ENCODE measurements at regions not wholly inside any gene's neighbourhood (a gene's known extent, or its start where the extent isn't known, plus 50 kb on each side); places are given as distances from the start of the nearest gene placed in this dataset.
"Not testable (repeated sequence)": the region's sequence is repeated elsewhere in the genome, so short reads cannot be mapped to it uniquely, and the experiment has no call there.

- H3K27ac ChIP-seq (ENCODE audit: low read depth, low read length) = no peak overlapping the region
- no peaks in the 10 kb centered on the region for H3K36me3 ChIP-seq (ENCODE audit: insufficient read depth, low read length)
- no peaks in the 10 kb centered on the region for H3K4me1 ChIP-seq (ENCODE audit: insufficient read depth, low read length)
- H3K9me3 ChIP-seq (ENCODE audit: insufficient read depth, low read depth, low read length) = 0 out of 2 replicates have a peak, but pooled peaks cover 9% of the 10 kb centered on the region
- H3K9ac ChIP-seq (ENCODE audit: low read depth, low read length) = no peak overlapping the region
- WGBS = 83% methylated on average over 1 of the region's 1 CpG
- H3K27me3 ChIP-seq (ENCODE audit: insufficient read depth, low read length) = no peaks in the 10 kb centered on the region
- no peak overlapping the region for H3K4me3 ChIP-seq (ENCODE audit: low read length)
These were observed 169.6 kb downstream of the MTERF1 start for GRCh38 chr7:91710881-91711280.

- peaks cover 6% of the 10 kb centered on the region; the same call in 1 of the 2 replicates for H3K4me1 ChIP-seq (ENCODE audit: insufficient read depth, low read length)
- H3K9ac ChIP-seq (ENCODE audit: low read depth, low read length) = no peak overlapping the region
- H3K27me3 ChIP-seq (ENCODE audit: insufficient read depth, low read length) = no peaks in the 10 kb centered on the region
- H3K36me3 ChIP-seq (ENCODE audit: insufficient read depth, low read length) = no peaks in the 10 kb centered on the region
- H3K4me3 ChIP-seq (ENCODE audit: low read length) = no peak overlapping the region
- H3K9me3 ChIP-seq (ENCODE audit: insufficient read depth, low read depth, low read length) = 0 out of 2 replicates have a peak, but pooled peaks cover 6% of the 10 kb centered on the region
- H3K27ac ChIP-seq (ENCODE audit: low read depth, low read length) = no peak overlapping the region
These were observed 166.8 kb downstream of the MTERF1 start for GRCh38 chr7:91713669-91714068.

- Histone ChIP-seq H3K9me3 (ENCODE audit: insufficient read depth, low read depth, low read length) (no peaks in the 10 kb centered on the region), H3K4me1 (ENCODE audit: insufficient read depth, low read length) (peaks cover 6% of the 10 kb centered on the region; the same call in 1 of the 2 replicates), H3K27me3 (ENCODE audit: insufficient read depth, low read length) (no peaks in the 10 kb centered on the region), H3K4me3 (ENCODE audit: low read length) (no peak overlapping the region), H3K27ac (ENCODE audit: low read depth, low read length) (no peak overlapping the region; the same call in 1 of the 2 replicates), H3K9ac (ENCODE audit: low read depth, low read length) (no peak overlapping the region), H3K36me3 (ENCODE audit: insufficient read depth, low read length) (no peaks in the 10 kb centered on the region)
- WGBS = 88% methylated on average over 1 of the region's 2 CpGs
These were observed 162.6 kb downstream of the MTERF1 start for GRCh38 chr7:91717681-91718470.

- peaks cover 6% of the 10 kb centered on the region; the same call in 1 of the 2 replicates for H3K4me1 ChIP-seq (ENCODE audit: insufficient read depth, low read length)
- no peaks in the 10 kb centered on the region for H3K9me3 ChIP-seq (ENCODE audit: insufficient read depth, low read depth, low read length)
- 92% methylated on average over 1 of the region's 1 CpG for WGBS
- no peak overlapping the region for H3K9ac ChIP-seq (ENCODE audit: low read depth, low read length)
- H3K36me3 ChIP-seq (ENCODE audit: insufficient read depth, low read length) = no peaks in the 10 kb centered on the region
- no peak overlapping the region for H3K4me3 ChIP-seq (ENCODE audit: low read length)
- no peaks in the 10 kb centered on the region for H3K27me3 ChIP-seq (ENCODE audit: insufficient read depth, low read length)
- no peak overlapping the region for H3K27ac ChIP-seq (ENCODE audit: low read depth, low read length)
These were observed 161.5 kb downstream of the MTERF1 start for GRCh38 chr7:91719008-91719407.

GRCh38 chr7:91720260-91720937, 160.1 kb downstream of the MTERF1 start:
- no peaks in the 10 kb centered on the region for H3K36me3 ChIP-seq (ENCODE audit: insufficient read depth, low read length)
- no peak overlapping the region for H3K27ac ChIP-seq (ENCODE audit: low read depth, low read length)
- no peak overlapping the region for H3K4me3 ChIP-seq (ENCODE audit: low read length)
- no peaks in the 10 kb centered on the region for H3K27me3 ChIP-seq (ENCODE audit: insufficient read depth, low read length)
- no peak overlapping the region for H3K9ac ChIP-seq (ENCODE audit: low read depth, low read length)
- no peaks in the 10 kb centered on the region for H3K9me3 ChIP-seq (ENCODE audit: insufficient read depth, low read depth, low read length)
- H3K4me1 ChIP-seq (ENCODE audit: insufficient read depth, low read length) = peaks cover 6% of the 10 kb centered on the region; the same call in 1 of the 2 replicates
- WGBS = 92% methylated on average over 3 of the region's 3 CpGs

GRCh38 chr7:91722831-91723230, 157.7 kb downstream of the MTERF1 start:
- H3K4me1 ChIP-seq (ENCODE audit: insufficient read depth, low read length) = peaks cover 2% of the 10 kb centered on the region; the same call in 1 of the 2 replicates
- no peak overlapping the region for H3K4me3 ChIP-seq (ENCODE audit: low read length)
- H3K36me3 ChIP-seq (ENCODE audit: insufficient read depth, low read length) = no peaks in the 10 kb centered on the region
- H3K9ac ChIP-seq (ENCODE audit: low read depth, low read length) = no peak overlapping the region
- no peak overlapping the region for H3K27ac ChIP-seq (ENCODE audit: low read depth, low read length)
- H3K9me3 ChIP-seq (ENCODE audit: insufficient read depth, low read depth, low read length) = no peaks in the 10 kb centered on the region
- H3K27me3 ChIP-seq (ENCODE audit: insufficient read depth, low read length) = no peaks in the 10 kb centered on the region

GRCh38 chr7:91729046-91729445, 151.5 kb downstream of the MTERF1 start:
- H3K27ac ChIP-seq (ENCODE audit: low read depth, low read length); H3K4me1 ChIP-seq (ENCODE audit: insufficient read depth, low read length); H3K27me3 ChIP-seq (ENCODE audit: insufficient read depth, low read length); H3K4me3 ChIP-seq (ENCODE audit: low read length); H3K9me3 ChIP-seq (ENCODE audit: insufficient read depth, low read depth, low read length); H3K36me3 ChIP-seq (ENCODE audit: insufficient read depth, low read length); H3K9ac ChIP-seq (ENCODE audit: low read depth, low read length): not testable (repeated sequence)
- WGBS = 100% methylated on average over 1 of the region's 2 CpGs

GRCh38 chr7:91731976-91732375, 148.5 kb downstream of the MTERF1 start:
- Histone ChIP-seq H3K4me1 (ENCODE audit: insufficient read depth, low read length) (no peaks in the 10 kb centered on the region), H3K4me3 (ENCODE audit: low read length) (no peak overlapping the region), H3K27me3 (ENCODE audit: insufficient read depth, low read length) (no peaks in the 10 kb centered on the region), H3K36me3 (ENCODE audit: insufficient read depth, low read length) (no peaks in the 10 kb centered on the region), H3K27ac (ENCODE audit: low read depth, low read length) (no peak overlapping the region), H3K9ac (ENCODE audit: low read depth, low read length) (no peak overlapping the region), H3K9me3 (ENCODE audit: insufficient read depth, low read depth, low read length) (0 out of 2 replicates have a peak, but pooled peaks cover 2% of the 10 kb centered on the region)
- 89% methylated on average over 4 of the region's 5 CpGs for WGBS

- H3K9ac ChIP-seq (ENCODE audit: low read depth, low read length) = no peak overlapping the region
- no peak overlapping the region for H3K4me3 ChIP-seq (ENCODE audit: low read length)
- WGBS = 91% methylated on average over 3 of the region's 3 CpGs
- no peaks in the 10 kb centered on the region for H3K4me1 ChIP-seq (ENCODE audit: insufficient read depth, low read length)
- no peaks in the 10 kb centered on the region for H3K36me3 ChIP-seq (ENCODE audit: insufficient read depth, low read length)
- no peaks in the 10 kb centered on the region for H3K27me3 ChIP-seq (ENCODE audit: insufficient read depth, low read length)
- H3K27ac ChIP-seq (ENCODE audit: low read depth, low read length) = no peak overlapping the region
- no peaks in the 10 kb centered on the region for H3K9me3 ChIP-seq (ENCODE audit: insufficient read depth, low read depth, low read length)
These were observed 131.1 kb downstream of the MTERF1 start for GRCh38 chr7:91749418-91749817.

- Histone ChIP-seq H3K27me3 (ENCODE audit: insufficient read depth, low read length) (no peaks in the 10 kb centered on the region), H3K9me3 (ENCODE audit: insufficient read depth, low read depth, low read length) (no peaks in the 10 kb centered on the region), H3K4me1 (ENCODE audit: insufficient read depth, low read length) (no peaks in the 10 kb centered on the region), H3K27ac (ENCODE audit: low read depth, low read length) (no peak overlapping the region), H3K36me3 (ENCODE audit: insufficient read depth, low read length) (no peaks in the 10 kb centered on the region), H3K9ac (ENCODE audit: low read depth, low read length) (no peak overlapping the region), H3K4me3 (ENCODE audit: low read length) (no peak overlapping the region)
- no CpG with 5 or more reads among the region's 1 CpG for WGBS
These were observed 130.4 kb downstream of the MTERF1 start for GRCh38 chr7:91750091-91750490.

GRCh38 chr7:91752102-91752501, 128.4 kb downstream of the MTERF1 start:
- H3K36me3 ChIP-seq (ENCODE audit: insufficient read depth, low read length) = no peaks in the 10 kb centered on the region
- H3K27ac ChIP-seq (ENCODE audit: low read depth, low read length) = no peak overlapping the region
- H3K4me3 ChIP-seq (ENCODE audit: low read length) = no peak overlapping the region
- no peak overlapping the region for H3K9ac ChIP-seq (ENCODE audit: low read depth, low read length)
- WGBS = 96% methylated on average over 1 of the region's 1 CpG
- no peaks in the 10 kb centered on the region for H3K27me3 ChIP-seq (ENCODE audit: insufficient read depth, low read length)
- H3K9me3 ChIP-seq (ENCODE audit: insufficient read depth, low read depth, low read length) = no peaks in the 10 kb centered on the region
- no peaks in the 10 kb centered on the region for H3K4me1 ChIP-seq (ENCODE audit: insufficient read depth, low read length)

Measured in HUES64 (cell line).